ENCODE measurements at regions not wholly inside any gene's neighbourhood (a gene's known extent, or its start where the extent isn't known, plus 50 kb on each side); places are given as distances from the start of the nearest gene placed in this dataset.

- peak overlapping the region; percentile 40 for H3K27ac Mint-ChIP-seq
- H3K36me3 Mint-ChIP-seq (ENCODE audit: low read depth) = no peaks in the 10 kb centered on the region
- no peak overlapping the region for H3K4me3 Mint-ChIP-seq
- DNase-seq = no peak
- peaks cover 6% of the 10 kb centered on the region for H3K4me1 Mint-ChIP-seq
- no peaks in the 10 kb centered on the region for H3K9me3 Mint-ChIP-seq
- no peak for TF ChIP-seq CTCF (IDR thresholded peaks at IDR 0.05)
- H3K27me3 Mint-ChIP-seq (ENCODE audit: low read depth, poor library complexity) = no peaks in the 10 kb centered on the region
Observed at GRCh38 chr4:156578005-156578404, 393.6 kb downstream of the PDGFC start.

GRCh38 chr4:156576946-156577345 lies 394.7 kb downstream of the PDGFC start:
- no peak for TF ChIP-seq CTCF (IDR thresholded peaks at IDR 0.05)
- H3K9me3 Mint-ChIP-seq = no peaks in the 10 kb centered on the region
- H3K4me3 Mint-ChIP-seq = no peak overlapping the region
- no peak for DNase-seq
- H3K27ac Mint-ChIP-seq = peak overlapping the region; percentile 44
- H3K4me1 Mint-ChIP-seq = peaks cover 6% of the 10 kb centered on the region
- H3K36me3 Mint-ChIP-seq (ENCODE audit: low read depth) = no peaks in the 10 kb centered on the region
- no peaks in the 10 kb centered on the region for H3K27me3 Mint-ChIP-seq (ENCODE audit: low read depth, poor library complexity)

- no peak overlapping the region for H3K27ac Mint-ChIP-seq
- no peak for DNase-seq
- peaks cover 6% of the 10 kb centered on the region for H3K4me1 Mint-ChIP-seq
- no peak overlapping the region for H3K4me3 Mint-ChIP-seq
- TF ChIP-seq CTCF (IDR thresholded peaks at IDR 0.05) = no peak
- H3K27me3 Mint-ChIP-seq (ENCODE audit: low read depth, poor library complexity) = no peaks in the 10 kb centered on the region
- no peaks in the 10 kb centered on the region for H3K9me3 Mint-ChIP-seq
- H3K36me3 Mint-ChIP-seq (ENCODE audit: low read depth) = no peaks in the 10 kb centered on the region
Observed at GRCh38 chr4:156575430-156576073, 396.0 kb downstream of the PDGFC start.

- peaks cover 10% of the 10 kb centered on the region for H3K4me1 Mint-ChIP-seq
- no peak for DNase-seq
- H3K9me3 Mint-ChIP-seq = no peaks in the 10 kb centered on the region
- no peaks in the 10 kb centered on the region for H3K27me3 Mint-ChIP-seq (ENCODE audit: low read depth, poor library complexity)
- no peak overlapping the region for H3K27ac Mint-ChIP-seq
- no peaks in the 10 kb centered on the region for H3K36me3 Mint-ChIP-seq (ENCODE audit: low read depth)
- no peak for TF ChIP-seq CTCF (IDR thresholded peaks at IDR 0.05)
- no peak overlapping the region for H3K4me3 Mint-ChIP-seq
Observed at GRCh38 chr4:156571146-156571545, 400.5 kb downstream of the PDGFC start.

- no peak for TF ChIP-seq CTCF (IDR thresholded peaks at IDR 0.05)
Observed at GRCh38 chr4:156569535-156569934, 402.1 kb downstream of the PDGFC start.

GRCh38 chr4:156568484-156568883 lies 403.1 kb downstream of the PDGFC start:
- no peak for TF ChIP-seq CTCF (IDR thresholded peaks at IDR 0.05)
- no peak overlapping the region for H3K27ac Mint-ChIP-seq
- no peaks in the 10 kb centered on the region for H3K9me3 Mint-ChIP-seq
- DNase-seq = no peak
- H3K4me1 Mint-ChIP-seq = peaks cover 14% of the 10 kb centered on the region
- no peaks in the 10 kb centered on the region for H3K27me3 Mint-ChIP-seq (ENCODE audit: low read depth, poor library complexity)
- no peaks in the 10 kb centered on the region for H3K36me3 Mint-ChIP-seq (ENCODE audit: low read depth)
- no peak overlapping the region for H3K4me3 Mint-ChIP-seq

More at GRCh38 chr4:156569535-156569934, 402.1 kb downstream of the PDGFC start:
- Mint-ChIP-seq H3K9me3 (no peaks in the 10 kb centered on the region), H3K27ac (no peak overlapping the region), H3K36me3 (ENCODE audit: low read depth) (no peaks in the 10 kb centered on the region), H3K27me3 (ENCODE audit: low read depth, poor library complexity) (no peaks in the 10 kb centered on the region), H3K4me1 (peaks cover 10% of the 10 kb centered on the region), H3K4me3 (no peak overlapping the region)
- no peak for DNase-seq
